GM12872 (cell line): ENCODE measurements at regions not wholly inside any gene's neighbourhood (a gene's known extent, or its start where the extent isn't known, plus 50 kb on each side); places are given as distances from the start of the nearest gene placed in this dataset.

Experiments used
- CTCF ChIP-seq: IDR thresholded peaks from 3 replicates; pipeline ENCODE4 v1.5.1; 2011; ENCODE audit warnings: low read depth, mild to moderate bottlenecking, low read length, moderate library complexity; ENCODE audit not compliant: insufficient read depth

- no peak for TF ChIP-seq CTCF
Observed at GRCh38 chr9:23493219-23493618, 332.8 kb downstream of the ELAVL2 start.

- no peak for TF ChIP-seq CTCF
Observed at GRCh38 chr9:23496489-23497136, 329.4 kb downstream of the ELAVL2 start.

GRCh38 chr9:23497137-23497504 lies 328.9 kb downstream of the ELAVL2 start:
- TF ChIP-seq CTCF = no peak

- TF ChIP-seq CTCF = no peak
Observed at GRCh38 chr9:23502004-23502403, 324.0 kb downstream of the ELAVL2 start.

- TF ChIP-seq CTCF = no peak
Observed at GRCh38 chr9:23522952-23523351, 303.1 kb downstream of the ELAVL2 start.

- TF ChIP-seq CTCF = no peak
Observed at GRCh38 chr9:23524607-23525155, 301.4 kb downstream of the ELAVL2 start.

- no peak for TF ChIP-seq CTCF
Observed at GRCh38 chr9:23526806-23527205, 299.2 kb downstream of the ELAVL2 start.
